AG04450 (cell line): ENCODE measurements at regions not wholly inside any gene's neighbourhood (a gene's known extent, or its start where the extent isn't known, plus 50 kb on each side); places are given as distances from the start of the nearest gene placed in this dataset.

ENCODE experiments used
- CTCF ChIA-PET: fragments of 300-600, 350-600 bp; formaldehyde crosslinking; extraction: SDS; loops from one replicate; lab custom pipeline; 2022; ENCODE audit warnings: antibody characterized with exemption, inconsistent platforms; lab: Charles Lee
- POLR2A ChIA-PET: fragments of 350-600 bp; formaldehyde crosslinking; extraction: SDS; loops from one replicate; lab custom pipeline; 2021; ENCODE audit warnings: antibody characterized with exemption, inconsistent platforms; lab: Yijun Ruan, JAX
- DNase-seq: peaks from one replicate; pipeline ENCODE4 v3.0.0-alpha.2; 2011; ENCODE audit warnings: low read depth, low spot score
- H3K27ac ChIP-seq: one replicate; pipeline ENCODE4 v1.5.1; 2012; ENCODE audit warnings: low read depth, low read length, control low read depth
- H3K27me3 ChIP-seq: one replicate; pipeline ENCODE4 v1.6.0; 2012; ENCODE audit warnings: low read length; ENCODE audit not compliant: control insufficient read depth, insufficient read depth
- H3K4me3 ChIP-seq: 2 replicates; pipeline ENCODE4 v1.5.1; 2011; ENCODE audit warnings: mild to moderate bottlenecking, low read depth, low read length, control low read depth
- H3K9me3 ChIP-seq: 2 replicates; pipeline ENCODE4 v1.5.1; 2012; ENCODE audit warnings: low read length; ENCODE audit not compliant: control insufficient read depth, insufficient read depth
- TF ChIP-seq, protein P1 (sequence below): IDR thresholded peaks from 2 replicates; pipeline ENCODE4 v1.5.1; 2011; ENCODE audit warnings: low read depth, low read length, control low read depth, inconsistent platforms

DNA sequence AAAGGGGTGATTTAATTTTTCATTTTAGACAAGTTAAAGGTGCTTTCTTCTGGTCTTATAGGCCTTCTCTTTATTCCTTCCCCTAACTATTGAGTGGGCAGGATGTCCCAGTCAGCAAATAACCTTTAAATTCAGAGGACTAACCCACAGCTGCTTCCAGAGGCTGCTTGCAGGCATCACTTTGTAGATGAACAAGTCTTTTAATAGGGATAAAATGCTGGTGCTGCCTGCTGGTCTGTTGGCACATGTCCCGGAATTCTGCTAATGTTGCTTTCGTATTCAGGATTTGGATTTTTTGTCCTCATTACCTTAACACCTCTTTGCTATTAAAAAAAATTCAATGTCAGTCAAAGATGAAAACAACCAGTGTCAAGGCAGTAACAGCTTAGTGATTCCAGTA, 132.7 kb upstream of the KL start:
- Histone ChIP-seq H3K27ac (no peak overlapping the region), H3K27me3 (no peaks in the 10 kb centered on the region), H3K9me3 (peaks cover 8% of the 10 kb centered on the region; the same call in 1 of the 2 replicates), H3K4me3 (no peak overlapping the region)
- CTCF ChIA-PET: interaction anchor here (0.7 kb wide), 1 partner anchor 17 kb away, joined by 3 read pairs; no protein-coding TSS in a partner anchor
- POLR2A ChIA-PET: no interaction called here
- TF ChIP-seq, protein P1, sequence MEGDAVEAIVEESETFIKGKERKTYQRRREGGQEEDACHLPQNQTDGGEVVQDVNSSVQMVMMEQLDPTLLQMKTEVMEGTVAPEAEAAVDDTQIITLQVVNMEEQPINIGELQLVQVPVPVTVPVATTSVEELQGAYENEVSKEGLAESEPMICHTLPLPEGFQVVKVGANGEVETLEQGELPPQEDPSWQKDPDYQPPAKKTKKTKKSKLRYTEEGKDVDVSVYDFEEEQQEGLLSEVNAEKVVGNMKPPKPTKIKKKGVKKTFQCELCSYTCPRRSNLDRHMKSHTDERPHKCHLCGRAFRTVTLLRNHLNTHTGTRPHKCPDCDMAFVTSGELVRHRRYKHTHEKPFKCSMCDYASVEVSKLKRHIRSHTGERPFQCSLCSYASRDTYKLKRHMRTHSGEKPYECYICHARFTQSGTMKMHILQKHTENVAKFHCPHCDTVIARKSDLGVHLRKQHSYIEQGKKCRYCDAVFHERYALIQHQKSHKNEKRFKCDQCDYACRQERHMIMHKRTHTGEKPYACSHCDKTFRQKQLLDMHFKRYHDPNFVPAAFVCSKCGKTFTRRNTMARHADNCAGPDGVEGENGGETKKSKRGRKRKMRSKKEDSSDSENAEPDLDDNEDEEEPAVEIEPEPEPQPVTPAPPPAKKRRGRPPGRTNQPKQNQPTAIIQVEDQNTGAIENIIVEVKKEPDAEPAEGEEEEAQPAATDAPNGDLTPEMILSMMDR: no peak
- no peak for DNase-seq

DNA sequence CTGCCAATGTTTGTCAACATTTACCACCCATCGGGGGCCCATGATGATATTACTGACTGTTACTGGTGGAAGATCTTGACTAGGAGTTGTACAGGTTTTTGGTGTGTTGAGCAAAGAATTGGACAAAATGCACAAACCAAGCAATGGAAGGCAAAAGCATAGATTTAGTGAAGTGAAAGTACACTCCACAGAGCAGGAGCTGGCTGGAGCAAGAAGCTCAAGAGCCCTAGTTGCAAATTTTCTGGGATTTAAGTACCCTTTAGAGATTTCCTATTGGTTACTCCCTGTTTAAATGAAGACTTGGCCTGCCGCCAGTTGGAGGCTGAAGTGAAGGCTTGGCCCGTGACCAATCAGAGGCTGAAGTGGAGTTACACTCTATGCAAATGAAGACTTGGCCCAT, 128.6 kb upstream of the KL start:
- H3K4me3 ChIP-seq: no peak overlapping the region
- no peak overlapping the region for H3K27ac ChIP-seq
- ChIA-PET POLR2A (no interaction called here), CTCF (interaction anchor here (1.3 kb wide), 1 partner anchor 10 kb away, joined by 3 read pairs; no protein-coding TSS in a partner anchor)
- peaks cover 8% of the 10 kb centered on the region for H3K9me3 ChIP-seq
- no peak for DNase-seq
- TF ChIP-seq, protein P1: no peak
- H3K27me3 ChIP-seq: peaks cover 2% of the 10 kb centered on the region

DNA sequence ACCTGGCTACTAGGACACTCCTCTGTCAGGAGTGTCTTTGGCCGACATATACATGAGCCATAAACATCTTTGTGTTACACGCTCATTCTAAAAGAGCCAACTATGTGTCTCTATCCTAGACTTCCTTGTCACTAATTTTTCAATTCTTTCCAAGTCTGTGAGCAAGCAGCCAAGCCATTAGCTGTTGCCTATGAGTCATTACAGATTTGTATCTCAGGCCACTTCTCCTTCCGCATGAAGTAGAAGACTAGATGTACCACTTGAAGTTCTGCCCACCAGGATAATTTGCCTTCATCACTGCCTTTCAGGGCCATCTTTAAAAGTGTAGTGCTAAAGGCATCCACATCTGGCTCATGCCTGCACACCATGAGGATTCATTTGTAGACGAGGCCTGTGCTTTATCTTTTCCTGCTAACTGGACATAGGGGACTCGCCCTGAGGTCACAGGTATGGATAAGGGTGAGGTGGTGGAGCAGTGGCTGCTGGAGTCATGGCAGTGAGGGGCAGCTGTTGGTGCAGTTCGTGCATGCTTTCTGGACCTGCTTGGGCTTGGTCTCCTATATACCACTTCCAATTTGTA, 126.1 kb upstream of the KL start:
- ChIA-PET CTCF (no interaction called here), POLR2A (no interaction called here)
- Histone ChIP-seq H3K9me3 (peaks cover 8% of the 10 kb centered on the region), H3K27ac (no peak overlapping the region), H3K4me3 (no peak overlapping the region), H3K27me3 (peaks cover 2% of the 10 kb centered on the region)
- TF ChIP-seq, protein P1: no peak
- DNase-seq: no peak

DNA sequence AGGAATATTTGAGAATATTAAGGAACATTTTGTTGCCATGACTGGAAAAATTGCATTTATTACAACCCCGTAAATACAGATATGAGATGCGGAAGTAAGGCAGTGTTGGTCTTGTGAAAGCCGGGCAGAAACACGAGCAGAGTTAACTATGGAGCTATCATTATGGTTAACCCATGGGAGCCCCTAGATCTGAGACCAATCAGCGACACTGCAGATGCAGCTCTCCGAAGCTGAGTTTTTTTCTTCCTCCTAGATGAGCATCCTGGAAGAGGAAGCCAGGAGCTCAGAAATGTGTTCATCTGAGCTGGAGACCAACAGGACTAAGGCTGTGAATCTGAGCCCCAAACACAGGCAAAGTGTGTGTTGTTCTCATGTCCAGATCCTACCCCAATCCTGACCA, 123.0 kb upstream of the KL start:
- ChIA-PET POLR2A (no interaction called here), CTCF (no interaction called here)
- DNase-seq: no peak
- H3K9me3 ChIP-seq: no peaks in the 10 kb centered on the region; the same call in 1 of the 2 replicates
- no peak overlapping the region for H3K27ac ChIP-seq
- TF ChIP-seq, protein P1: no peak
- H3K4me3 ChIP-seq: no peak overlapping the region
- H3K27me3 ChIP-seq: peaks cover 2% of the 10 kb centered on the region

DNA sequence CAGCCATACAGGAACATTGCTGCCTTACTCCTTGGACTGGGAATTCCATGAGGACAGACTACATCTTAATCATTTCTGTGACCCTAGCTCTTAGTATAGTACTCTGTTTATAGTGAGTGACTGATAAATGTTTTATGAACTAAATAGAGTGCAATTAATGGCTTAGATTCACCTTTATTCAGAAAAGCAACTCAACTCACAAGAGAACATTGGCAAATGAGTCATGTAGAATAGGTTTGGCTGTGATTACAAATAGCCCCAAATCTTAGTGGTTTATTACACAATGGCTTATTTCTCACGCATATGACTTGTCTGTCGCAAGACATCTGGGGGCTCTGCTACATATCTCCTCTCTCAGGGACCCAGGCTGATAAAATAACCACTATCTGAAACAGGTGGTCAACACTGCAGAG, 121.6 kb upstream of the KL start:
- CTCF ChIA-PET: no interaction called here
- Histone ChIP-seq H3K27me3 (peaks cover 2% of the 10 kb centered on the region), H3K4me3 (no peak overlapping the region), H3K9me3 (no peaks in the 10 kb centered on the region; the same call in 1 of the 2 replicates), H3K27ac (no peak overlapping the region)
- TF ChIP-seq, protein P1: no peak
- DNase-seq: no peak
- POLR2A ChIA-PET: no interaction called here
